ENCODE measurements at regions not wholly inside any gene's neighbourhood (a gene's known extent, or its start where the extent isn't known, plus 50 kb on each side); places are given as distances from the start of the nearest gene placed in this dataset.

- CTCF ChIA-PET: interaction anchor here (0.6 kb wide), 1 partner anchor 1348 kb away, joined by 3 read pairs; no protein-coding TSS in a partner anchor
- no peak for TF ChIP-seq EGR1 (IDR thresholded peaks at IDR 0.05; ENCODE audit: low read depth)
- no peak for TF ChIP-seq MAX (IDR thresholded peaks at IDR 0.05)
- no peak for TF ChIP-seq REST (IDR thresholded peaks at IDR 0.05; ENCODE audit: low read depth)
- TF ChIP-seq POLR2AphosphoS5 (IDR thresholded peaks at IDR 0.05; ENCODE audit: low read depth, low read length): no peak
- TF ChIP-seq ZNF274 (IDR thresholded peaks at IDR 0.05; ENCODE audit: low read depth, low read length): no peak
- no peak for TF ChIP-seq EZH2 (IDR thresholded peaks at IDR 0.05)
- no TSS peak for BruUV-seq (replicated peaks)
- Histone ChIP-seq H3K79me2 (ENCODE audit: insufficient read depth, low read length) (no peaks in the 10 kb centered on the region), H3K27ac (ENCODE audit: low read depth, low read length) (no peak overlapping the region), H3K9me2 (ENCODE audit: insufficient read depth) (no peaks in the 10 kb centered on the region), H2AFZ (ENCODE audit: low read depth, low read length, poor library complexity, severe bottlenecking) (no peak overlapping the region), H3K9me3 (ENCODE audit: control insufficient read depth in 1 of 2, insufficient read depth in 1 of 2, low read depth in 1 of 2, low read length in 2 of 2) (no peaks in the 10 kb centered on the region), H3K4me1 (ENCODE audit: control insufficient read depth in 1 of 2, insufficient read depth in 2 of 2, low read length in 2 of 2) (no peaks in the 10 kb centered on the region), H4K20me1 (ENCODE audit: insufficient read depth) (no peaks in the 10 kb centered on the region), H3K4me3 (replicated peaks in 1 of 2; ENCODE audit: low read depth in 1 of 2, low read length in 2 of 2) (no peak overlapping the region), H3K9ac (ENCODE audit: low read length) (no peak overlapping the region), H3K27me3 (ENCODE audit: insufficient read depth, low read length) (no peaks in the 10 kb centered on the region), H3K4me2 (ENCODE audit: low read length) (no peak overlapping the region), H3K36me3 (ENCODE audit: control insufficient read depth in 1 of 2, insufficient read depth in 2 of 2, low read length in 2 of 2) (no peaks in the 10 kb centered on the region)
- DNase-seq (ENCODE audit: low read depth, low spot score) (no peak), ATAC-seq (no peak)
- intact Hi-C loops (cut with micrococcal nuclease): no loop called here
- POLR2A ChIA-PET: no interaction called here
- RAD21 ChIA-PET (ENCODE audit: low non-redundant PET in 1 of 2, low total read pairs in 2 of 2, uncharacterized antibody in 2 of 2, unreplicated experiment in 2 of 2): no interaction called here
Observed at GRCh38 chr12:92248977-92249376, 103.3 kb upstream of the BTG1 start.

- Histone ChIP-seq H2AFZ (ENCODE audit: low read depth, low read length, poor library complexity, severe bottlenecking) (no peak overlapping the region), H3K27me3 (ENCODE audit: insufficient read depth, low read length) (no peaks in the 10 kb centered on the region), H3K9me3 (ENCODE audit: control insufficient read depth in 1 of 2, insufficient read depth in 1 of 2, low read depth in 1 of 2, low read length in 2 of 2) (no peaks in the 10 kb centered on the region), H3K36me3 (ENCODE audit: control insufficient read depth in 1 of 2, insufficient read depth in 2 of 2, low read length in 2 of 2) (no peaks in the 10 kb centered on the region), H3K79me2 (ENCODE audit: insufficient read depth, low read length) (no peaks in the 10 kb centered on the region), H4K20me1 (ENCODE audit: insufficient read depth) (no peaks in the 10 kb centered on the region), H3K4me3 (replicated peaks in 1 of 2; ENCODE audit: low read depth in 1 of 2, low read length in 2 of 2) (no peak overlapping the region), H3K4me1 (ENCODE audit: control insufficient read depth in 1 of 2, insufficient read depth in 2 of 2, low read length in 2 of 2) (no peaks in the 10 kb centered on the region), H3K27ac (ENCODE audit: low read depth, low read length) (no peak overlapping the region), H3K9me2 (ENCODE audit: insufficient read depth) (no peaks in the 10 kb centered on the region), H3K9ac (ENCODE audit: low read length) (no peak overlapping the region), H3K4me2 (ENCODE audit: low read length) (no peak overlapping the region)
- ATAC-seq (no peak), DNase-seq (ENCODE audit: low read depth, low spot score) (no peak)
- CTCF ChIA-PET: no interaction called here
- no TSS peak for BruUV-seq (replicated peaks)
- RAD21 ChIA-PET (ENCODE audit: low non-redundant PET in 1 of 2, low total read pairs in 2 of 2, uncharacterized antibody in 2 of 2, unreplicated experiment in 2 of 2): no interaction called here
- POLR2A ChIA-PET: no interaction called here
- no peak for TF ChIP-seq MAX (IDR thresholded peaks at IDR 0.05)
- no peak for TF ChIP-seq YY1 (IDR thresholded peaks at IDR 0.05; ENCODE audit: extremely low read depth, insufficient replicate concordance, low read depth, low read length)
- TF ChIP-seq JUND (IDR thresholded peaks at IDR 0.05): no peak
- TF ChIP-seq FOSL1 (IDR thresholded peaks at IDR 0.05; ENCODE audit: low read depth): no peak
- no peak for TF ChIP-seq EZH2phosphoT487 (IDR thresholded peaks at IDR 0.05; ENCODE audit: borderline replicate concordance)
- no peak for TF ChIP-seq ZBTB33 (IDR thresholded peaks at IDR 0.05; ENCODE audit: extremely low read depth, insufficient replicate concordance, low read length)
- no peak for TF ChIP-seq ZFX (IDR thresholded peaks at IDR 0.05)
- no peak; the same call in 1 of the 2 replicates for TF ChIP-seq RAD21 (IDR thresholded peaks at IDR 0.05; ENCODE audit: low read depth)
- TF ChIP-seq SP1 (IDR thresholded peaks at IDR 0.05; ENCODE audit: low read depth): no peak
- intact Hi-C loops (cut with micrococcal nuclease): loop anchor here (5.0 kb wide), 1 partner anchor 222 kb away; no protein-coding TSS in a partner anchor
Observed at GRCh38 chr12:92244036-92244435, 98.4 kb upstream of the BTG1 start.

All from HCT116 (cell line).